Chondrocyte (in vitro differentiated cells): ENCODE measurements at regions not wholly inside any gene's neighbourhood (a gene's known extent, or its start where the extent isn't known, plus 50 kb on each side); places are given as distances from the start of the nearest gene placed in this dataset.

ENCODE experiments used
- DNase-seq: peaks from one replicate; pipeline ENCODE4 v3.0.0; 2021; ENCODE audit warnings: mixed read lengths, low spot score
- H3K27ac Mint-ChIP-seq: one replicate; pipeline ENCODE4 v1.8.0; 2021; ENCODE audit warnings: mild to moderate bottlenecking, moderate library complexity, mixed read lengths; ENCODE audit not compliant: unreplicated experiment
- H3K27me3 Mint-ChIP-seq: 2 replicates; pipeline ENCODE4 v1.8.0; 2021; ENCODE audit warnings: low read depth, mixed read lengths
- H3K36me3 Mint-ChIP-seq: 2 replicates; pipeline ENCODE4 v1.8.0; 2021; ENCODE audit warnings: low read depth, mixed read lengths
- H3K4me1 Mint-ChIP-seq: 2 replicates; pipeline ENCODE4 v1.8.0; 2021; ENCODE audit warnings: low read depth, mild to moderate bottlenecking, mixed read lengths
- H3K4me3 Mint-ChIP-seq: one replicate; pipeline ENCODE4 v1.8.0; 2021; ENCODE audit warnings: mild to moderate bottlenecking, moderate library complexity, mixed read lengths; ENCODE audit not compliant: unreplicated experiment
- H3K9me3 Mint-ChIP-seq: 2 replicates; pipeline ENCODE4 v1.8.0; 2021; ENCODE audit warnings: low read depth, mixed read lengths
- CTCF ChIP-seq: fragments of 200-600 bp; sonication (generic); IDR thresholded peaks from 2 replicates; pipeline ENCODE4 v1.5.0; 2021; ENCODE audit warnings: antibody characterized with exemption, mild to moderate bottlenecking, moderate library complexity

- Mint-ChIP-seq H3K27ac (no peak overlapping the region), H3K9me3 (peaks cover 4% of the 10 kb centered on the region), H3K4me1 (peaks cover 24% of the 10 kb centered on the region), H3K27me3 (peaks cover 13% of the 10 kb centered on the region), H3K4me3 (no peak overlapping the region), H3K36me3 (peaks cover 4% of the 10 kb centered on the region)
- no peak for DNase-seq
- no peak for TF ChIP-seq CTCF
Measured at GRCh38 chr21:38683222-38683621, 122.5 kb upstream of the ETS2 start.

- no peak for DNase-seq
- Mint-ChIP-seq H3K9me3 (peaks cover 8% of the 10 kb centered on the region), H3K27ac (no peak overlapping the region), H3K27me3 (peaks cover 9% of the 10 kb centered on the region), H3K36me3 (peaks cover 4% of the 10 kb centered on the region), H3K4me1 (peaks cover 19% of the 10 kb centered on the region), H3K4me3 (no peak overlapping the region)
- TF ChIP-seq CTCF, result no peak
Measured at GRCh38 chr21:38688068-38688467, 117.7 kb upstream of the ETS2 start.

GRCh38 chr21:38691631-38692030, 114.1 kb upstream of the ETS2 start:
- Mint-ChIP-seq H3K36me3 (no peaks in the 10 kb centered on the region), H3K27ac (peak overlapping the region; percentile 61), H3K27me3 (peaks cover 6% of the 10 kb centered on the region), H3K4me1 (peaks cover 19% of the 10 kb centered on the region), H3K4me3 (no peak overlapping the region), H3K9me3 (peaks cover 8% of the 10 kb centered on the region)
- no peak for DNase-seq
- no peak for TF ChIP-seq CTCF

- no peaks in the 10 kb centered on the region for H3K9me3 Mint-ChIP-seq
- DNase-seq, result no peak
- H3K4me3 Mint-ChIP-seq, result no peak overlapping the region
- no peaks in the 10 kb centered on the region for H3K36me3 Mint-ChIP-seq
- H3K4me1 Mint-ChIP-seq, result peaks cover 9% of the 10 kb centered on the region
- H3K27me3 Mint-ChIP-seq, result peaks cover 8% of the 10 kb centered on the region
- TF ChIP-seq CTCF, result no peak
- no peak overlapping the region for H3K27ac Mint-ChIP-seq
Measured at GRCh38 chr21:38696579-38696978, 109.2 kb upstream of the ETS2 start.

GRCh38 chr21:38699048-38699447, 106.7 kb upstream of the ETS2 start:
- TF ChIP-seq CTCF, result peak; percentile 29
- Mint-ChIP-seq H3K27ac (no peak overlapping the region), H3K9me3 (no peaks in the 10 kb centered on the region), H3K4me1 (peaks cover 3% of the 10 kb centered on the region), H3K4me3 (no peak overlapping the region), H3K36me3 (no peaks in the 10 kb centered on the region), H3K27me3 (peaks cover 17% of the 10 kb centered on the region)
- no peak for DNase-seq
